GM23338 (cell line): ENCODE measurements at regions not wholly inside any gene's neighbourhood (a gene's known extent, or its start where the extent isn't known, plus 50 kb on each side); places are given as distances from the start of the nearest gene placed in this dataset.

ENCODE experiments used
- ATAC-seq: fragments of 200-7000 bp; cut with Tn5 transposase; 3 replicates; pipeline ENCODE4 v1.9.1; 2020
- DNase-seq: peaks from one replicate; pipeline ENCODE4 v3.0.0-alpha.2; 2015; ENCODE audit warnings: low spot score
- H2AFZ ChIP-seq: fragments of 200-600 bp; sonication (generic); 2 replicates; pipeline ENCODE4 v1.8.0; 2016; ENCODE audit warnings: antibody characterized with exemption, mild to moderate bottlenecking, moderate library complexity
- H3F3A ChIP-seq: fragments of 200-600 bp; sonication (generic); replicated peaks from 2 replicates; pipeline ENCODE4 v1.8.0; 2017; ENCODE audit warnings: antibody characterized with exemption, mixed run types, low read depth
- H3K27ac ChIP-seq: fragments of 200-600 bp; sonication (generic); 2 replicates; pipeline ENCODE4 v1.6.1; 2016; ENCODE audit warnings: low read depth
- H3K27me3 ChIP-seq: fragments of 200-600 bp; sonication (generic); 2 replicates; pipeline ENCODE4 v1.8.0; 2016; ENCODE audit warnings: mild to moderate bottlenecking, mixed run types, moderate library complexity; ENCODE audit not compliant: insufficient read depth
- H3K36me3 ChIP-seq: fragments of 200-600 bp; sonication (generic); 2 replicates; pipeline ENCODE4 v1.8.0; 2016; ENCODE audit warnings: mild to moderate bottlenecking; ENCODE audit not compliant: insufficient read depth
- H3K4me1 ChIP-seq: fragments of 200-600 bp; sonication (generic); 2 replicates; pipeline ENCODE4 v1.8.0; 2016; ENCODE audit warnings: mild to moderate bottlenecking, moderate library complexity; ENCODE audit not compliant: insufficient read depth
- H3K4me2 ChIP-seq: fragments of 200-600 bp; sonication (generic); 2 replicates; pipeline ENCODE4 v1.7.1; 2017; ENCODE audit warnings: mixed run types
- H3K4me3 ChIP-seq: fragments of 200-600 bp; sonication (generic); 2 replicates; pipeline ENCODE4 v1.6.1; 2016; ENCODE audit warnings: mixed run types
- H3K79me2 ChIP-seq: fragments of 200-600 bp; sonication (generic); replicated peaks from 2 replicates; pipeline ENCODE4 v1.8.0; 2017; ENCODE audit warnings: mild to moderate bottlenecking; ENCODE audit not compliant: insufficient read depth
- H3K9me2 ChIP-seq: fragments of 200-600 bp; sonication (generic); 2 replicates; pipeline ENCODE4 v1.8.0; 2017; ENCODE audit not compliant: insufficient read depth
- H4K20me1 ChIP-seq: fragments of 200-600 bp; sonication (generic); replicated peaks from 2 replicates; pipeline ENCODE4 v1.8.0; 2017; ENCODE audit warnings: mild to moderate bottlenecking; ENCODE audit not compliant: insufficient read depth
- H3K27ac Mint-ChIP-seq: 2 replicates; pipeline ENCODE4 v1.8.0; 2020; ENCODE audit warnings: inconsistent platforms, mild to moderate bottlenecking, moderate library complexity, mixed read lengths
- H3K27me3 Mint-ChIP-seq: 3 replicates; pipeline ENCODE4 v1.8.0; 2022; ENCODE audit warnings: low read depth, mild to moderate bottlenecking, moderate library complexity, mixed read lengths, inconsistent platforms; ENCODE audit not compliant: insufficient read depth, poor library complexity
- H3K36me3 Mint-ChIP-seq: 3 replicates; pipeline ENCODE4 v1.8.0; 2021; ENCODE audit warnings: low read depth, mild to moderate bottlenecking, inconsistent platforms, moderate library complexity, mixed read lengths
- H3K4me1 Mint-ChIP-seq: 3 replicates; pipeline ENCODE4 v1.8.0; 2020; ENCODE audit warnings: mild to moderate bottlenecking, inconsistent platforms, mixed read lengths
- H3K4me3 Mint-ChIP-seq: 3 replicates; pipeline ENCODE4 v1.8.0; 2021; ENCODE audit warnings: moderate library complexity, mild to moderate bottlenecking, inconsistent platforms, mixed read lengths
- H3K9me3 Mint-ChIP-seq: 3 replicates; pipeline ENCODE4 v1.8.0; 2020; ENCODE audit warnings: moderate library complexity, mild to moderate bottlenecking, inconsistent platforms, mixed read lengths
- CREB1 ChIP-seq: fragments of 250-450 bp; sonication (Bioruptor Pico); IDR thresholded peaks from 2 replicates; pipeline ENCODE4 v1.5.0; 2020; ENCODE audit warnings: low read depth, mild to moderate bottlenecking, moderate library complexity
- ETS1 ChIP-seq: IDR thresholded peaks from 2 replicates; pipeline ENCODE4 v1.6.1; 2016; ENCODE audit warnings: antibody characterized with exemption
- EZH2 ChIP-seq: fragments of 200-600 bp; sonication (generic); IDR thresholded peaks from one replicate; pipeline ENCODE4 v1.8.0; 2017; ENCODE audit warnings: antibody characterized with exemption, mild to moderate bottlenecking, low read depth; ENCODE audit not compliant: unreplicated experiment
- EZH2phosphoT487 ChIP-seq: fragments of 200-600 bp; sonication (generic); IDR thresholded peaks from one replicate; pipeline ENCODE4 v1.8.1; 2018; ENCODE audit warnings: antibody characterized with exemption; ENCODE audit not compliant: unreplicated experiment
- JUNB ChIP-seq: IDR thresholded peaks from one replicate; pipeline ENCODE4 v1.6.1; 2016; ENCODE audit warnings: antibody characterized with exemption; ENCODE audit not compliant: unreplicated experiment
- NANOG ChIP-seq: IDR thresholded peaks from 2 replicates; pipeline ENCODE4 v1.6.1; 2016; ENCODE audit warnings: antibody characterized with exemption, borderline replicate concordance
- POLR2AphosphoS5 ChIP-seq: IDR thresholded peaks from 2 replicates; pipeline ENCODE4 v1.6.1; 2016; ENCODE audit warnings: antibody characterized with exemption, low read depth
- STAT1 ChIP-seq: IDR thresholded peaks from one replicate; pipeline ENCODE4 v1.6.1; 2016; ENCODE audit warnings: antibody characterized with exemption; ENCODE audit not compliant: unreplicated experiment
- ZNF114 ChIP-seq: fragments of 250-450 bp; sonication (Bioruptor Pico); IDR thresholded peaks from 2 replicates; pipeline ENCODE4 v1.5.0; 2020; ENCODE audit warnings: mild to moderate bottlenecking, moderate library complexity
- ZNF331 ChIP-seq: fragments of 250-450 bp; sonication (Bioruptor Pico); IDR thresholded peaks from 2 replicates; pipeline ENCODE4 v1.5.0; 2020; ENCODE audit warnings: low read depth, mild to moderate bottlenecking, moderate library complexity
- TF ChIP-seq, protein P1 (sequence below): IDR thresholded peaks from one replicate; pipeline ENCODE4 v1.6.1; 2018; ENCODE audit warnings: antibody characterized with exemption; ENCODE audit not compliant: unreplicated experiment
- TF ChIP-seq, protein P2 (sequence below), 2 experiments: fragments of 200-600 bp in 1 of 2; sonication (generic) in 1 of 2; conservative IDR thresholded peaks; 2 replicates each; pipeline versions ENCODE4 v1.5.1 to v1.6.1; 2016 to 2017; ENCODE audit warnings: antibody characterized with exemption in 2 of 2, low read depth in 2 of 2, mild to moderate bottlenecking in 2 of 2, moderate library complexity in 1 of 2
- TF ChIP-seq, protein P3 (sequence below): fragments of 250-450 bp; sonication (Bioruptor Pico); IDR thresholded peaks from 2 replicates; pipeline ENCODE4 v1.5.0; 2020; ENCODE audit warnings: mild to moderate bottlenecking, moderate library complexity

GRCh38 chr20:22807646-22808244, 223.4 kb upstream of the FOXA2 start:
- Histone ChIP-seq H3K4me1 (no peaks in the 10 kb centered on the region), H3K9me2 (no peaks in the 10 kb centered on the region; the same call in 1 of the 2 replicates), H3K27me3 (no peaks in the 10 kb centered on the region), H3K4me2 (no peak overlapping the region), H4K20me1 (no peaks in the 10 kb centered on the region), H3K36me3 (no peaks in the 10 kb centered on the region), H3K27ac (no peak overlapping the region), H3F3A (no peaks in the 10 kb centered on the region), H2AFZ (no peak overlapping the region), H3K4me3 (no peak overlapping the region), H3K79me2 (no peaks in the 10 kb centered on the region)
- ATAC-seq (no peak), DNase-seq (no peak)
- no peak overlapping the region for H3K27ac Mint-ChIP-seq
- H3K4me3 Mint-ChIP-seq = no peak overlapping the region
- peaks cover 7% of the 10 kb centered on the region for H3K27me3 Mint-ChIP-seq
- TF ChIP-seq EZH2 = no peak
- TF ChIP-seq STAT1 = no peak
- TF ChIP-seq NANOG = no peak
- TF ChIP-seq ETS1 = no peak
- no peak for TF ChIP-seq CREB1 (CRISPR knock-in tag)
- no peak for TF ChIP-seq POLR2AphosphoS5
- no peak for TF ChIP-seq EZH2phosphoT487
- TF ChIP-seq, protein P1, sequence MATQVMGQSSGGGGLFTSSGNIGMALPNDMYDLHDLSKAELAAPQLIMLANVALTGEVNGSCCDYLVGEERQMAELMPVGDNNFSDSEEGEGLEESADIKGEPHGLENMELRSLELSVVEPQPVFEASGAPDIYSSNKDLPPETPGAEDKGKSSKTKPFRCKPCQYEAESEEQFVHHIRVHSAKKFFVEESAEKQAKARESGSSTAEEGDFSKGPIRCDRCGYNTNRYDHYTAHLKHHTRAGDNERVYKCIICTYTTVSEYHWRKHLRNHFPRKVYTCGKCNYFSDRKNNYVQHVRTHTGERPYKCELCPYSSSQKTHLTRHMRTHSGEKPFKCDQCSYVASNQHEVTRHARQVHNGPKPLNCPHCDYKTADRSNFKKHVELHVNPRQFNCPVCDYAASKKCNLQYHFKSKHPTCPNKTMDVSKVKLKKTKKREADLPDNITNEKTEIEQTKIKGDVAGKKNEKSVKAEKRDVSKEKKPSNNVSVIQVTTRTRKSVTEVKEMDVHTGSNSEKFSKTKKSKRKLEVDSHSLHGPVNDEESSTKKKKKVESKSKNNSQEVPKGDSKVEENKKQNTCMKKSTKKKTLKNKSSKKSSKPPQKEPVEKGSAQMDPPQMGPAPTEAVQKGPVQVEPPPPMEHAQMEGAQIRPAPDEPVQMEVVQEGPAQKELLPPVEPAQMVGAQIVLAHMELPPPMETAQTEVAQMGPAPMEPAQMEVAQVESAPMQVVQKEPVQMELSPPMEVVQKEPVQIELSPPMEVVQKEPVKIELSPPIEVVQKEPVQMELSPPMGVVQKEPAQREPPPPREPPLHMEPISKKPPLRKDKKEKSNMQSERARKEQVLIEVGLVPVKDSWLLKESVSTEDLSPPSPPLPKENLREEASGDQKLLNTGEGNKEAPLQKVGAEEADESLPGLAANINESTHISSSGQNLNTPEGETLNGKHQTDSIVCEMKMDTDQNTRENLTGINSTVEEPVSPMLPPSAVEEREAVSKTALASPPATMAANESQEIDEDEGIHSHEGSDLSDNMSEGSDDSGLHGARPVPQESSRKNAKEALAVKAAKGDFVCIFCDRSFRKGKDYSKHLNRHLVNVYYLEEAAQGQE = no peak
- no peak for TF ChIP-seq JUNB
- no peak for TF ChIP-seq ZNF331 (CRISPR knock-in tag)
- TF ChIP-seq, protein P2, sequence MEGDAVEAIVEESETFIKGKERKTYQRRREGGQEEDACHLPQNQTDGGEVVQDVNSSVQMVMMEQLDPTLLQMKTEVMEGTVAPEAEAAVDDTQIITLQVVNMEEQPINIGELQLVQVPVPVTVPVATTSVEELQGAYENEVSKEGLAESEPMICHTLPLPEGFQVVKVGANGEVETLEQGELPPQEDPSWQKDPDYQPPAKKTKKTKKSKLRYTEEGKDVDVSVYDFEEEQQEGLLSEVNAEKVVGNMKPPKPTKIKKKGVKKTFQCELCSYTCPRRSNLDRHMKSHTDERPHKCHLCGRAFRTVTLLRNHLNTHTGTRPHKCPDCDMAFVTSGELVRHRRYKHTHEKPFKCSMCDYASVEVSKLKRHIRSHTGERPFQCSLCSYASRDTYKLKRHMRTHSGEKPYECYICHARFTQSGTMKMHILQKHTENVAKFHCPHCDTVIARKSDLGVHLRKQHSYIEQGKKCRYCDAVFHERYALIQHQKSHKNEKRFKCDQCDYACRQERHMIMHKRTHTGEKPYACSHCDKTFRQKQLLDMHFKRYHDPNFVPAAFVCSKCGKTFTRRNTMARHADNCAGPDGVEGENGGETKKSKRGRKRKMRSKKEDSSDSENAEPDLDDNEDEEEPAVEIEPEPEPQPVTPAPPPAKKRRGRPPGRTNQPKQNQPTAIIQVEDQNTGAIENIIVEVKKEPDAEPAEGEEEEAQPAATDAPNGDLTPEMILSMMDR (conservative IDR thresholded peaks at IDR 0.05; ENCODE audit: low read depth in 2 of 2) = no peak
- TF ChIP-seq, protein P3, sequence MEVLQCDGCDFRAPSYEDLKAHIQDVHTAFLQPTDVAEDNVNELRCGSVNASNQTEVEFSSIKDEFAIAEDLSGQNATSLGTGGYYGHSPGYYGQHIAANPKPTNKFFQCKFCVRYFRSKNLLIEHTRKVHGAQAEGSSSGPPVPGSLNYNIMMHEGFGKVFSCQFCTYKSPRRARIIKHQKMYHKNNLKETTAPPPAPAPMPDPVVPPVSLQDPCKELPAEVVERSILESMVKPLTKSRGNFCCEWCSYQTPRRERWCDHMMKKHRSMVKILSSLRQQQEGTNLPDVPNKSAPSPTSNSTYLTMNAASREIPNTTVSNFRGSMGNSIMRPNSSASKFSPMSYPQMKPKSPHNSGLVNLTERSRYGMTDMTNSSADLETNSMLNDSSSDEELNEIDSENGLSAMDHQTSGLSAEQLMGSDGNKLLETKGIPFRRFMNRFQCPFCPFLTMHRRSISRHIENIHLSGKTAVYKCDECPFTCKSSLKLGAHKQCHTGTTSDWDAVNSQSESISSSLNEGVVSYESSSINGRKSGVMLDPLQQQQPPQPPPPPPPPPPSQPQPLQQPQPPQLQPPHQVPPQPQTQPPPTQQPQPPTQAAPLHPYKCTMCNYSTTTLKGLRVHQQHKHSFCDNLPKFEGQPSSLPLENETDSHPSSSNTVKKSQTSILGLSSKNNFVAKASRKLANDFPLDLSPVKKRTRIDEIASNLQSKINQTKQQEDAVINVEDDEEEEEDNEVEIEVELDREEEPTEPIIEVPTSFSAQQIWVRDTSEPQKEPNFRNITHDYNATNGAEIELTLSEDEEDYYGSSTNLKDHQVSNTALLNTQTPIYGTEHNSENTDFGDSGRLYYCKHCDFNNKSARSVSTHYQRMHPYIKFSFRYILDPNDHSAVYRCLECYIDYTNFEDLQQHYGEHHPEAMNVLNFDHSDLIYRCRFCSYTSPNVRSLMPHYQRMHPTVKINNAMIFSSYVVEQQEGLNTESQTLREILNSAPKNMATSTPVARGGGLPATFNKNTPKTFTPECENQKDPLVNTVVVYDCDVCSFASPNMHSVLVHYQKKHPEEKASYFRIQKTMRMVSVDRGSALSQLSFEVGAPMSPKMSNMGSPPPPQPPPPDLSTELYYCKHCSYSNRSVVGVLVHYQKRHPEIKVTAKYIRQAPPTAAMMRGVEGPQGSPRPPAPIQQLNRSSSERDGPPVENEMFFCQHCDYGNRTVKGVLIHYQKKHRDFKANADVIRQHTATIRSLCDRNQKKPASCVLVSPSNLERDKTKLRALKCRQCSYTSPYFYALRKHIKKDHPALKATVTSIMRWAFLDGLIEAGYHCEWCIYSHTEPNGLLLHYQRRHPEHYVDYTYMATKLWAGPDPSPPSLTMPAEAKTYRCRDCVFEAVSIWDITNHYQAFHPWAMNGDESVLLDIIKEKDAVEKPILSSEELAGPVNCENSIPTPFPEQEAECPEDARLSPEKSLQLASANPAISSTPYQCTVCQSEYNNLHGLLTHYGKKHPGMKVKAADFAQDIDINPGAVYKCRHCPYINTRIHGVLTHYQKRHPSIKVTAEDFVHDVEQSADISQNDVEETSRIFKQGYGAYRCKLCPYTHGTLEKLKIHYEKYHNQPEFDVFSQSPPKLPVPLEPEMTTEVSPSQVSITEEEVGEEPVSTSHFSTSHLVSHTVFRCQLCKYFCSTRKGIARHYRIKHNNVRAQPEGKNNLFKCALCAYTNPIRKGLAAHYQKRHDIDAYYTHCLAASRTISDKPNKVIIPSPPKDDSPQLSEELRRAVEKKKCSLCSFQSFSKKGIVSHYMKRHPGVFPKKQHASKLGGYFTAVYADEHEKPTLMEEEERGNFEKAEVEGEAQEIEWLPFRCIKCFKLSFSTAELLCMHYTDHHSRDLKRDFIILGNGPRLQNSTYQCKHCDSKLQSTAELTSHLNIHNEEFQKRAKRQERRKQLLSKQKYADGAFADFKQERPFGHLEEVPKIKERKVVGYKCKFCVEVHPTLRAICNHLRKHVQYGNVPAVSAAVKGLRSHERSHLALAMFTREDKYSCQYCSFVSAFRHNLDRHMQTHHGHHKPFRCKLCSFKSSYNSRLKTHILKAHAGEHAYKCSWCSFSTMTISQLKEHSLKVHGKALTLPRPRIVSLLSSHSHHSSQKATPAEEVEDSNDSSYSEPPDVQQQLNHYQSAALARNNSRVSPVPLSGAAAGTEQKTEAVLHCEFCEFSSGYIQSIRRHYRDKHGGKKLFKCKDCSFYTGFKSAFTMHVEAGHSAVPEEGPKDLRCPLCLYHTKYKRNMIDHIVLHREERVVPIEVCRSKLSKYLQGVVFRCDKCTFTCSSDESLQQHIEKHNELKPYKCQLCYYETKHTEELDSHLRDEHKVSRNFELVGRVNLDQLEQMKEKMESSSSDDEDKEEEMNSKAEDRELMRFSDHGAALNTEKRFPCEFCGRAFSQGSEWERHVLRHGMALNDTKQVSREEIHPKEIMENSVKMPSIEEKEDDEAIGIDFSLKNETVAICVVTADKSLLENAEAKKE (CRISPR knock-in tag) = no peak
- TF ChIP-seq ZNF114 = no peak
- no peaks in the 10 kb centered on the region for H3K36me3 Mint-ChIP-seq
- H3K9me3 Mint-ChIP-seq = no peaks in the 10 kb centered on the region
- H3K4me1 Mint-ChIP-seq = peaks cover 5% of the 10 kb centered on the region; the same call in 2 of the 3 replicates
